Effector memory CD8-positive, alpha-beta T cell (primary cell): ENCODE measurements at regions not wholly inside any gene's neighbourhood (a gene's known extent, or its start where the extent isn't known, plus 50 kb on each side); places are given as distances from the start of the nearest gene placed in this dataset.

Experiments used
- ATAC-seq: fragments of 150-1000 bp; cut with Tn5 transposase; replicated peaks from 2 replicates; pipeline ENCODE4 v1.10.0; 2021; ENCODE audit warnings: mild to moderate bottlenecking, moderate library complexity
- DNase-seq, 3 experiments: peaks; one replicate each; pipeline ENCODE4 v3.0.0; 2021
- H3K27ac Mint-ChIP-seq, 2 donors: one replicate each; pipeline ENCODE4 v1.8.0; 2022; ENCODE audit warnings: mild to moderate bottlenecking in 2 of 2, mixed read lengths in 2 of 2, moderate library complexity in 2 of 2
- H3K27me3 Mint-ChIP-seq, 2 donors: one replicate each; pipeline ENCODE4 v1.8.0; 2022; ENCODE audit warnings: mixed read lengths in 2 of 2
- H3K36me3 Mint-ChIP-seq: one replicate; pipeline ENCODE4 v1.8.0; 2022; ENCODE audit warnings: mild to moderate bottlenecking, moderate library complexity, mixed read lengths; ENCODE audit not compliant: insufficient read depth
- H3K4me1 Mint-ChIP-seq, 2 donors: one replicate each; pipeline ENCODE4 v1.8.0; 2022; ENCODE audit warnings: low read depth in 2 of 2, mixed read lengths in 2 of 2
- H3K4me3 Mint-ChIP-seq, 2 donors: one replicate each; pipeline ENCODE4 v1.8.0; 2022; ENCODE audit warnings: mild to moderate bottlenecking in 2 of 2, mixed read lengths in 2 of 2, moderate library complexity in 2 of 2
- H3K9me3 Mint-ChIP-seq, 2 donors: one replicate each; pipeline ENCODE4 v1.8.0; 2022; ENCODE audit warnings: mixed read lengths in 2 of 2

- no peak overlapping the region for H3K27ac Mint-ChIP-seq
- peaks cover 6 to 20% of the 10 kb centered on the region in 2 donors for H3K9me3 Mint-ChIP-seq
- H3K27me3 Mint-ChIP-seq: no peaks in the 10 kb centered on the region
- ATAC-seq (no peak), DNase-seq (no peak)
- H3K4me1 Mint-ChIP-seq: no peaks in the 10 kb centered on the region
- no peaks in the 10 kb centered on the region for H3K36me3 Mint-ChIP-seq
- H3K4me3 Mint-ChIP-seq: no peak overlapping the region
Measured at GRCh38 chrX:4825550-4825949, 1112.1 kb upstream of the PRKX start.

GRCh38 chrX:4809571-4809970 lies 1096.1 kb upstream of the PRKX start:
- H3K36me3 Mint-ChIP-seq: no peaks in the 10 kb centered on the region
- H3K9me3 Mint-ChIP-seq: no peaks in the 10 kb centered on the region
- no peaks in the 10 kb centered on the region for H3K4me1 Mint-ChIP-seq
- DNase-seq (no peak), ATAC-seq (no peak)
- H3K27me3 Mint-ChIP-seq: no peaks in the 10 kb centered on the region
- H3K4me3 Mint-ChIP-seq: no peak overlapping the region
- no peak overlapping the region for H3K27ac Mint-ChIP-seq

GRCh38 chrX:4805502-4805901 lies 1092.1 kb upstream of the PRKX start:
- Mint-ChIP-seq H3K36me3 (no peaks in the 10 kb centered on the region), H3K4me1 (no peaks in the 10 kb centered on the region), H3K4me3 (no peak overlapping the region), H3K27me3 (no peaks in the 10 kb centered on the region), H3K9me3 (no peaks in the 10 kb centered on the region), H3K27ac (no peak overlapping the region)
- no peak for DNase-seq
- no peak for ATAC-seq

- DNase-seq: no peak
- Mint-ChIP-seq H3K9me3 (peaks cover 0 to 3% of the 10 kb centered on the region in 2 donors), H3K27me3 (no peaks in the 10 kb centered on the region), H3K4me1 (no peaks in the 10 kb centered on the region), H3K4me3 (no peak overlapping the region), H3K36me3 (no peaks in the 10 kb centered on the region), H3K27ac (no peak overlapping the region)
- ATAC-seq: no peak
Measured at GRCh38 chrX:4800756-4801155, 1087.3 kb upstream of the PRKX start.

- DNase-seq (no peak), ATAC-seq (no peak)
- Mint-ChIP-seq H3K36me3 (no peaks in the 10 kb centered on the region), H3K27me3 (no peaks in the 10 kb centered on the region), H3K9me3 (no peaks in the 10 kb centered on the region), H3K27ac (no peak overlapping the region), H3K4me1 (no peaks in the 10 kb centered on the region), H3K4me3 (no peak overlapping the region)
Measured at GRCh38 chrX:4787971-4788370, 1074.5 kb upstream of the PRKX start.

GRCh38 chrX:4764888-4765287 lies 1051.4 kb upstream of the PRKX start:
- no peak overlapping the region for H3K4me3 Mint-ChIP-seq
- no peak overlapping the region for H3K27ac Mint-ChIP-seq
- ATAC-seq: no peak
- no peaks in the 10 kb centered on the region for H3K4me1 Mint-ChIP-seq
- H3K27me3 Mint-ChIP-seq: no peaks in the 10 kb centered on the region
- H3K9me3 Mint-ChIP-seq: peaks cover 2 to 5% of the 10 kb centered on the region in 2 donors
- no peak for DNase-seq
- H3K36me3 Mint-ChIP-seq: no peaks in the 10 kb centered on the region

- H3K4me1 Mint-ChIP-seq: no peaks in the 10 kb centered on the region
- ATAC-seq (no peak), DNase-seq (no peak)
- H3K9me3 Mint-ChIP-seq: peaks cover 2 to 5% of the 10 kb centered on the region in 2 donors
- no peak overlapping the region for H3K27ac Mint-ChIP-seq
- no peaks in the 10 kb centered on the region for H3K36me3 Mint-ChIP-seq
- no peak overlapping the region for H3K4me3 Mint-ChIP-seq
- no peaks in the 10 kb centered on the region for H3K27me3 Mint-ChIP-seq
Measured at GRCh38 chrX:4762196-4762595, 1048.7 kb upstream of the PRKX start.

- H3K9me3 Mint-ChIP-seq: peaks cover 0 to 2% of the 10 kb centered on the region in 2 donors
- no peaks in the 10 kb centered on the region for H3K36me3 Mint-ChIP-seq
- no peaks in the 10 kb centered on the region for H3K27me3 Mint-ChIP-seq
- H3K4me3 Mint-ChIP-seq: no peak overlapping the region
- no peak for ATAC-seq
- DNase-seq: no peak
- no peak overlapping the region for H3K27ac Mint-ChIP-seq
- H3K4me1 Mint-ChIP-seq: no peaks in the 10 kb centered on the region
Measured at GRCh38 chrX:4754878-4755604, 1041.6 kb upstream of the PRKX start.

GRCh38 chrX:4741024-4741423 lies 1027.6 kb upstream of the PRKX start:
- H3K9me3 Mint-ChIP-seq: peaks cover 0 to 5% of the 10 kb centered on the region in 2 donors
- DNase-seq (no peak), ATAC-seq (no peak)
- H3K27ac Mint-ChIP-seq: no peak overlapping the region
- no peak overlapping the region for H3K4me3 Mint-ChIP-seq
- no peaks in the 10 kb centered on the region for H3K4me1 Mint-ChIP-seq
- H3K27me3 Mint-ChIP-seq: no peaks in the 10 kb centered on the region
- H3K36me3 Mint-ChIP-seq: no peaks in the 10 kb centered on the region

GRCh38 chrX:4735299-4735698 lies 1021.9 kb upstream of the PRKX start:
- Mint-ChIP-seq H3K27me3 (no peaks in the 10 kb centered on the region), H3K4me3 (no peak overlapping the region), H3K9me3 (peaks cover 0 to 3% of the 10 kb centered on the region in 2 donors), H3K36me3 (no peaks in the 10 kb centered on the region), H3K27ac (no peak overlapping the region), H3K4me1 (no peaks in the 10 kb centered on the region)
- ATAC-seq (no peak), DNase-seq (no peak)

- H3K4me1 Mint-ChIP-seq: no peaks in the 10 kb centered on the region
- H3K36me3 Mint-ChIP-seq: no peaks in the 10 kb centered on the region
- no peak overlapping the region for H3K4me3 Mint-ChIP-seq
- H3K27ac Mint-ChIP-seq: no peak overlapping the region
- H3K27me3 Mint-ChIP-seq: no peaks in the 10 kb centered on the region
- ATAC-seq (no peak), DNase-seq (no peak)
- peaks cover 0 to 2% of the 10 kb centered on the region in 2 donors for H3K9me3 Mint-ChIP-seq
Measured at GRCh38 chrX:4710618-4711433, 997.4 kb upstream of the PRKX start.

- no peaks in the 10 kb centered on the region for H3K27me3 Mint-ChIP-seq
- no peak overlapping the region for H3K27ac Mint-ChIP-seq
- H3K4me1 Mint-ChIP-seq: no peaks in the 10 kb centered on the region
- DNase-seq (no peak), ATAC-seq (no peak)
- no peaks in the 10 kb centered on the region for H3K36me3 Mint-ChIP-seq
- no peak overlapping the region for H3K4me3 Mint-ChIP-seq
- peaks cover 0 to 3% of the 10 kb centered on the region in 2 donors for H3K9me3 Mint-ChIP-seq
Measured at GRCh38 chrX:4708970-4709760, 995.7 kb upstream of the PRKX start.

- no peaks in the 10 kb centered on the region for H3K27me3 Mint-ChIP-seq
- no peak overlapping the region for H3K4me3 Mint-ChIP-seq
Measured at GRCh38 chrX:4706961-4707360, 993.5 kb upstream of the PRKX start.

More at GRCh38 chrX:4706961-4707360, 993.5 kb upstream of the PRKX start:
- H3K9me3 Mint-ChIP-seq: peaks cover 0 to 3% of the 10 kb centered on the region in 2 donors
- DNase-seq: no peak
- no peaks in the 10 kb centered on the region for H3K4me1 Mint-ChIP-seq
- no peak for ATAC-seq
- no peak overlapping the region for H3K27ac Mint-ChIP-seq
- no peaks in the 10 kb centered on the region for H3K36me3 Mint-ChIP-seq
